ENCODE measurements at regions not wholly inside any gene's neighbourhood (a gene's known extent, or its start where the extent isn't known, plus 50 kb on each side); places are given as distances from the start of the nearest gene placed in this dataset.

DNA sequence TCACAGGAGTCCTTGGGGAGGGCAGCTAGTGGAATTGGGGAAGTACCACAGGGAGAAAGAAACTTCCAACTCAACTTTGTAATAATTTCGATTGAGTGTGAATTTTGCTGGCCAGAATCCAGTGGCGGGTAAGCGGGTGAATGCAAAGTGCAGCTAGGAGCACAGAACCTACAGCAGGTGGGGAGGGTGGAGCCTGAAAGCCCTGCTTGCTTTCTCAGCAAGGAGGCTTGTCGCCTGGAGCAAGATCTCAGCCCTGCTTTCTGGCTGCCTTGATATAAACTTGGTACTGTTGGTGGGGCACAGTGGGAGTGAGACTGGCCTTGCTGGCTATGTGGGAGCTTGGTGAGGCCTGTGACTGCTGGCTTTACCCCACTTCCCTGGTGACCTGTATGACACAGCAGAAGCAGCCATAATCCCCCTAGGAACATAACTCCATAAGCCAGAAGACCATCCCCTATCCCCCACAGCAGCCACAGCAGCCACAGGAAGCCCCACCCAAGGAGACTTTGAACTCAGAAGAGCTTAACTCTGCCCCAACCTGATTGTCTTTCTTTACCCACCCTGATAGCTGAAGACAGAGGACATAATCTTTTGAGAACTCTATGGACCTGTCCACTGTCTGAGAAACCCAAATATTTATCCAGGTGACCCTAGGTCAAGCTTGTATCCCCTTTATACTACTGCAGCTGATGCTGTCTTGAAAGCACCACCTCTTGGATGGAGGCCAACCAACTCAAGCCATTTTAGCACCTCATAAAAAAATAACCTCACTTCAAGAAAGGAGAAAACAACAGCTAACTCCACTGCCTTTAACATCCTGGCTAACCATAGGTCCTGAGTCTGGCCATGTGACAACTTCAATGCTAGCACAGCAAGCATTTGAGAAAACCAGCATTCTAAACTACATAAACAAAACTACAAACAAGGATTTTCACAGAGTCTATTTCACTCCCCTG is 87.2 kb upstream of the PDE5A start:
- H3K4me3 ChIP-seq = no peak overlapping the region
- DNase-seq (ENCODE audit: low spot score in 2 of 2) = no peak
- 85% methylated on average over 4 of the region's 4 CpGs for WGBS

DNA sequence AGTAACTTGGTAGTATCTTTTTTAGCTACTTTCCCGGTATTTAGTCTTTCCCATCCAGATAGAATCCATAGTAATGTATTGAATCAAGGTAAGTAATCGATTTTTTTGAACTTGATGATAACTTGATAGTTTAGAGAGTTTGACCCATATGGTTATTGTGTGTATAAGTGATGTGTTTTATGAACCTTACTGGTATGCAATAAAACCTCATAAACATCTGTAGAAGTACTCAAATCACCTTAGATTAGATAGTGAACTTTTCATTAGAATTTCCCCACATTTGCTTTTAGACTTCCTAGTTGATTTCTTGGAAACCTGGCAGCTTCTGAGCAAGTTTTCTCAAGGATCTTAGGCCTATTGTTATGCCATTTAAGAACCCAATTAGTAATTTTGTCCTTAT is 80.8 kb upstream of the PDE5A start:
- Histone ChIP-seq H3K9me3 (no peaks in the 10 kb centered on the region), H3K27ac (no peak overlapping the region), H3K27me3 (no peaks in the 10 kb centered on the region), H3K4me1 (no peaks in the 10 kb centered on the region), H3K36me3 (no peaks in the 10 kb centered on the region), H3K4me3 (no peak overlapping the region)
- WGBS = 87% methylated on average over 2 of the region's 2 CpGs
- DNase-seq (ENCODE audit: low spot score in 2 of 2) = no peak
- TF ChIP-seq POLR2A (IDR thresholded peaks at IDR 0.05) (no peak), CTCF (IDR thresholded peaks at IDR 0.05) (no peak), EP300 (IDR thresholded peaks at IDR 0.05) (no peak), POLR2AphosphoS5 (IDR thresholded peaks at IDR 0.05) (no peak)

More for the DNA sequence above, 87.2 kb upstream of the PDE5A start:
- TF ChIP-seq EP300 (IDR thresholded peaks at IDR 0.05) (no peak), POLR2A (IDR thresholded peaks at IDR 0.05) (no peak), POLR2AphosphoS5 (IDR thresholded peaks at IDR 0.05) (no peak), CTCF (IDR thresholded peaks at IDR 0.05) (no peak)
- no peaks in the 10 kb centered on the region for H3K9me3 ChIP-seq
- no peaks in the 10 kb centered on the region for H3K27me3 ChIP-seq
- no peaks in the 10 kb centered on the region for H3K4me1 ChIP-seq
- H3K27ac ChIP-seq = no peak overlapping the region
- no peaks in the 10 kb centered on the region for H3K36me3 ChIP-seq

- no peaks in the 10 kb centered on the region for H3K36me3 ChIP-seq
- H3K4me3 ChIP-seq = no peak overlapping the region
- no peak for TF ChIP-seq EP300 (IDR thresholded peaks at IDR 0.05)
- TF ChIP-seq POLR2AphosphoS5 (IDR thresholded peaks at IDR 0.05) = no peak
- no peak for TF ChIP-seq CTCF (IDR thresholded peaks at IDR 0.05)
- no peak for TF ChIP-seq POLR2A (IDR thresholded peaks at IDR 0.05)
- WGBS = 95% methylated on average over 3 of the region's 3 CpGs
- no peaks in the 10 kb centered on the region for H3K4me1 ChIP-seq
- no peaks in the 10 kb centered on the region for H3K27me3 ChIP-seq
- no peak overlapping the region for H3K27ac ChIP-seq
- no peak for DNase-seq (ENCODE audit: low spot score in 2 of 2)
- no peaks in the 10 kb centered on the region for H3K9me3 ChIP-seq
Measured at GRCh38 chr4:119707336-119707735, 78.7 kb upstream of the PDE5A start.

DNA sequence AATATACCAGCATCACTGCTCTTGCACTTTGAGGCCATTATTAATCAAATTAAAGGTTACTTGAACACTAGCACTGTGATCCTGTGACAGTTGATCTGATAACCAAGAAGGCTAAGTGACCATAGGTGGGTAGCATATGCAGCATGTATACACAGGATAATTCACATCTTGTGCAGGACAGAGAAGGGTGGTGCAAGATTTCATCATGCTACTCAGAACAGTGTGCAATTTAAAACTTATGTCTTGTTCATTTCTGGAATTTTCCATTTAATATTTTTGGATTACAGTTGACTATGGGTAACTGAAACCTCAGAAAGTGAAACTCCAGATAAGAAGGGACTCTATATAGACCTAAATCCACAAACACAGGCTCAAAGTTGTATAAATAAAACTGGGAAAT is 78.2 kb upstream of the PDE5A start:
- no peak for DNase-seq (ENCODE audit: low spot score in 2 of 2)
- no peak overlapping the region for H3K4me3 ChIP-seq
- TF ChIP-seq POLR2A (IDR thresholded peaks at IDR 0.05) (no peak), CTCF (IDR thresholded peaks at IDR 0.05) (no peak), POLR2AphosphoS5 (IDR thresholded peaks at IDR 0.05) (no peak), EP300 (IDR thresholded peaks at IDR 0.05) (no peak)
- no peaks in the 10 kb centered on the region for H3K36me3 ChIP-seq
- no peaks in the 10 kb centered on the region for H3K9me3 ChIP-seq
- H3K4me1 ChIP-seq = no peaks in the 10 kb centered on the region
- H3K27ac ChIP-seq = no peak overlapping the region
- H3K27me3 ChIP-seq = no peaks in the 10 kb centered on the region

- H3K36me3 ChIP-seq = no peaks in the 10 kb centered on the region
- no peaks in the 10 kb centered on the region for H3K4me1 ChIP-seq
- DNase-seq (ENCODE audit: low spot score in 2 of 2) = no peak
- H3K27ac ChIP-seq = no peak overlapping the region
- WGBS = 73% methylated on average over 4 of the region's 4 CpGs
- no peak for TF ChIP-seq EP300 (IDR thresholded peaks at IDR 0.05)
- no peak for TF ChIP-seq POLR2A (IDR thresholded peaks at IDR 0.05)
- no peak for TF ChIP-seq CTCF (IDR thresholded peaks at IDR 0.05)
- no peak for TF ChIP-seq POLR2AphosphoS5 (IDR thresholded peaks at IDR 0.05)
- H3K9me3 ChIP-seq = no peaks in the 10 kb centered on the region
- H3K27me3 ChIP-seq = no peaks in the 10 kb centered on the region
- H3K4me3 ChIP-seq = no peak overlapping the region
Measured at GRCh38 chr4:119697887-119698393, 69.3 kb upstream of the PDE5A start.

All from suprapubic skin (tissue), 4 donors.